Tibial artery (tissue), 4 donors: ENCODE measurements at regions not wholly inside any gene's neighbourhood (a gene's known extent, or its start where the extent isn't known, plus 50 kb on each side); places are given as distances from the start of the nearest gene placed in this dataset.

Source experiments
- DNase-seq, 2 donors: peaks; one replicate each; pipeline ENCODE4 v3.0.0-alpha.2; 2019
- H3K27ac ChIP-seq, 2 donors: fragments of 200-600 bp; sonication (generic) in 1 of 2; 1 replicate in 1 of 2; 2 replicates in 1 of 2; pipeline ENCODE4 v1.5.1; 2018 to 2019; ENCODE audit warnings: mild to moderate bottlenecking in 1 of 2
- H3K27me3 ChIP-seq, 2 donors: fragments of 200-600 bp; sonication (generic) in 1 of 2; one replicate each; pipeline versions ENCODE4 v1.5.1 to v1.6.0; 2016 to 2019
- H3K36me3 ChIP-seq, 3 donors: fragments of 200-600 bp; sonication (generic) in 2 of 3; one replicate each; pipeline ENCODE4 v1.5.1; 2016 to 2019; ENCODE audit warnings: mild to moderate bottlenecking in 2 of 3
- H3K4me1 ChIP-seq, 4 donors: fragments of 200-600 bp; sonication (generic) in 2 of 4; 1 replicate in 3 of 4; 2 replicates in 1 of 4; pipeline ENCODE4 v1.5.1; 2016 to 2019
- H3K4me3 ChIP-seq, 2 donors: fragments of 200-600 bp; sonication (generic) in 1 of 2; 1 replicate in 1 of 2; 2 replicates in 1 of 2; pipeline ENCODE4 v1.5.1; 2018 to 2019; ENCODE audit warnings: mild to moderate bottlenecking in 2 of 2
- H3K9me3 ChIP-seq, 3 donors: fragments of 200-600 bp; sonication (generic) in 1 of 3; one replicate each; pipeline ENCODE4 v1.5.1; 2016 to 2019
- intact Hi-C: fragments of 100-400 bp; cut with DNase I; formaldehyde crosslinking; loops from one replicate; pipeline ENCODE4 v1.15.0; 2023; ENCODE audit warnings: low total_unique reads
- TF ChIP-seq, protein P1 (sequence below), 2 experiments: fragments of 200-600 bp in 1 of 2; fragments of 450-650 bp in 1 of 2; IDR thresholded peaks; one replicate each; pipeline ENCODE4 v1.5.1; 2017 to 2019; ENCODE audit warnings: antibody characterized with exemption in 2 of 2, mild to moderate bottlenecking in 1 of 2, moderate library complexity in 1 of 2

DNA sequence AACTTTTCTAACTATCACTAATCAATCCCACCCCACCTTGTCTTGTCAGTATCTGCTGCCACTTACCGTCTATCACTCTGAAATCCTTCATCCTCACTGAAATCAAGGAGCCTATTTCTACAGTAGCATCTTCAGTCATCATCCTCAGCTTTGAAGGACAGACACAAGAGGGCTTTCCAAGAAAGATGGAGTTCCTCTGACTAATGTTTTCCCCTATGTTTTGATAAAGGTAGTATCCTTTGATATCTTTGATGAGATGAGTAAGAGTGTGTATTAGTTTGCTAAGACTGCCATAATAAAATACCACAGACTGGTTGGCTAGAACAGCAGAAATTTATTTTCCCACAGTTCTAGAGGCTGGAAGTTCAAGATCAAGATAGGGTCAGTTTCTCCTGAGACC is 101.8 kb upstream of the VAV3 start:
- Histone ChIP-seq H3K9me3 (peaks cover 0 to 4% (median 0%) of the 10 kb centered on the region in 3 donors), H3K4me3 (no peak overlapping the region), H3K27me3 (no peaks in the 10 kb centered on the region), H3K27ac (no peak overlapping the region), H3K4me1 (no peaks in the 10 kb centered on the region), H3K36me3 (no peaks in the 10 kb centered on the region)
- TF ChIP-seq, protein P1, sequence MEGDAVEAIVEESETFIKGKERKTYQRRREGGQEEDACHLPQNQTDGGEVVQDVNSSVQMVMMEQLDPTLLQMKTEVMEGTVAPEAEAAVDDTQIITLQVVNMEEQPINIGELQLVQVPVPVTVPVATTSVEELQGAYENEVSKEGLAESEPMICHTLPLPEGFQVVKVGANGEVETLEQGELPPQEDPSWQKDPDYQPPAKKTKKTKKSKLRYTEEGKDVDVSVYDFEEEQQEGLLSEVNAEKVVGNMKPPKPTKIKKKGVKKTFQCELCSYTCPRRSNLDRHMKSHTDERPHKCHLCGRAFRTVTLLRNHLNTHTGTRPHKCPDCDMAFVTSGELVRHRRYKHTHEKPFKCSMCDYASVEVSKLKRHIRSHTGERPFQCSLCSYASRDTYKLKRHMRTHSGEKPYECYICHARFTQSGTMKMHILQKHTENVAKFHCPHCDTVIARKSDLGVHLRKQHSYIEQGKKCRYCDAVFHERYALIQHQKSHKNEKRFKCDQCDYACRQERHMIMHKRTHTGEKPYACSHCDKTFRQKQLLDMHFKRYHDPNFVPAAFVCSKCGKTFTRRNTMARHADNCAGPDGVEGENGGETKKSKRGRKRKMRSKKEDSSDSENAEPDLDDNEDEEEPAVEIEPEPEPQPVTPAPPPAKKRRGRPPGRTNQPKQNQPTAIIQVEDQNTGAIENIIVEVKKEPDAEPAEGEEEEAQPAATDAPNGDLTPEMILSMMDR (IDR thresholded peaks at IDR 0.05) = no peak
- intact Hi-C loops = no loop called here
- no peak for DNase-seq

DNA sequence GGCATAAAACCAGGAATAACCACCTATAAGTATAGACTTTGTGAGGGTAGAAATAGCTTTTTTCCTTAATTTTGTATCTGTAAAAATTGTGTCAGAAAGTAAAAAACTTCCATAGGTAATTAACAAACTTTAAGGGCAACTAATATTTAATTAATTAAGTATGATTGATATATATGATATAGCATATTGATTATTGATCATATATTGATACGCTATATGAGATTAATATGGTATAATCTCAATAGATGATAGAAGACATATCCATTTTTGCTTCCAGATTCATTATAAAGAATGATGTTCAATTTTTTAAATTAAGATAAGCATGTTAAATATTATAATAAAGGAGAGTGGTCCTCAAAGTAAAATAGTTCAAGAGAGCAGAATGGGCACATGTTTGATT is 99.3 kb upstream of the VAV3 start:
- peaks cover 0 to 8% (median 0%) of the 10 kb centered on the region in 3 donors for H3K9me3 ChIP-seq
- no peak overlapping the region for H3K4me3 ChIP-seq
- intact Hi-C loops = no loop called here
- no peaks in the 10 kb centered on the region for H3K36me3 ChIP-seq
- no peak overlapping the region for H3K27ac ChIP-seq
- no peak for DNase-seq
- H3K4me1 ChIP-seq = no peaks in the 10 kb centered on the region
- H3K27me3 ChIP-seq = no peaks in the 10 kb centered on the region
- TF ChIP-seq, protein P1 (IDR thresholded peaks at IDR 0.05) = no peak

DNA sequence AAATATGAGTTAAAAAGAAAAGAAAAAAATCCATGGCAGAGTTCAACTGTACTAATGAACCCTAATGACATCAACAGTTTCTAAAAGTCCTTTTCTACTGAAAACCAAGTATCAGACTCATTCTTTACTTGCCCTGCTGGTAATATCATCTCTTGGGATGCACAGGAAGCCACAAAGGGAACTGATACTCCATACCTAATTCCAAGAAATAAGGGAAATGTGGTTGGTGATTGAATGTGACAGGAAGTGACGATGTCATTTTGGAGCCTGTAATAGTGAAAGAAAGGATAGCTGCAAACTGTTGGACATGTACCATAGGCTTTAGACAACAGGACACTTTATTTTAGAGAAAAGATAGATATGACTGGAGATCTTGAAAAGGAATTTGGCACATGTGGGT is 98.7 kb upstream of the VAV3 start:
- Histone ChIP-seq H3K9me3 (peaks cover 0 to 8% (median 0%) of the 10 kb centered on the region in 3 donors), H3K4me1 (no peaks in the 10 kb centered on the region), H3K27ac (no peak overlapping the region), H3K27me3 (no peaks in the 10 kb centered on the region), H3K36me3 (no peaks in the 10 kb centered on the region), H3K4me3 (no peak overlapping the region)
- no peak for DNase-seq
- intact Hi-C loops = no loop called here
- TF ChIP-seq, protein P1 (IDR thresholded peaks at IDR 0.05) = no peak

DNA sequence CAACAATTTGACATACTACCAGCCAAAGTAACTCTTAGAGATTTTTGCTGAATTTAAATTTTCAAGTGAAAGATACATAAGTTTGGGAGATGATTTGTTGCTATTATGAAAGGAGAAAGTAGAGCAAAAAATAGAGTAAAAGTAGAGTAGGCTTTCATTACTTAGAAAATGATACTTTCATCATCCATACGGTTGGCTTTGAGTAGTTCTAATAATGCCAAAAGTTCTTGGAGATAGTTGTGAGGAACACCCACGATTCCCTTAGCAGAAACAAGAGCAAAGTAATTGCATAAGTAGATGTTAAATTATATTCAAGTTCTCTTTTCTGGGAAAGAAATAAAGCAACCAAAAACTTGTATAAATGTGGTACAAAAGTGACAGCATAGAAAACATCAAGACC is 95.0 kb upstream of the VAV3 start:
- Histone ChIP-seq H3K4me1 (no peaks in the 10 kb centered on the region), H3K36me3 (no peaks in the 10 kb centered on the region), H3K4me3 (no peak overlapping the region), H3K27me3 (no peaks in the 10 kb centered on the region), H3K9me3 (peaks cover 0 to 8% (median 0%) of the 10 kb centered on the region in 3 donors), H3K27ac (no peak overlapping the region)
- intact Hi-C loops = no loop called here
- TF ChIP-seq, protein P1 (IDR thresholded peaks at IDR 0.05) = no peak
- DNase-seq = no peak

DNA sequence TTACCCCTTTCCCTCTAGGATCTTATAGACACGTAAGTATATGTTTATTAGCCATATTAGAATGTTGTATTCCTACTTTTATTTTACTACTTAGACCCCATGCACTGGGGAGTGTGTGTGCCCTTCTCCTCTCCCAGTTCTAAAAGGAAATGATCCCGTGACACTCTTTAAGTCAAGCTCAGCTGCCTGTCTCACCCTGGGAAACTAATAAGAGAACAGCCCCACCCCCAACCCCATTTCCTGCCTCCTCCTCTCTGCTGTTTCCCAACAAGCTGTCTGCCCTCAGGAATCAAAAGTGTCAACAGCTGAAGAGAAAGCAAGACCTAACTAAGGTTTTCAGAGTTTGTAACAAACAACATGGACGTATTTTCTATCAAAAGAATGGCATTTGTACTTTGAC is 92.6 kb upstream of the VAV3 start:
- no peak overlapping the region for H3K27ac ChIP-seq
- TF ChIP-seq, protein P1 (IDR thresholded peaks at IDR 0.05) = no peak
- peak; percentile 75 for DNase-seq
- no peaks in the 10 kb centered on the region for H3K36me3 ChIP-seq
- no peaks in the 10 kb centered on the region for H3K4me1 ChIP-seq
- intact Hi-C loops = no loop called here
- no peak overlapping the region for H3K4me3 ChIP-seq
- peaks cover 0 to 8% (median 0%) of the 10 kb centered on the region in 3 donors for H3K9me3 ChIP-seq
- H3K27me3 ChIP-seq = no peaks in the 10 kb centered on the region

DNA sequence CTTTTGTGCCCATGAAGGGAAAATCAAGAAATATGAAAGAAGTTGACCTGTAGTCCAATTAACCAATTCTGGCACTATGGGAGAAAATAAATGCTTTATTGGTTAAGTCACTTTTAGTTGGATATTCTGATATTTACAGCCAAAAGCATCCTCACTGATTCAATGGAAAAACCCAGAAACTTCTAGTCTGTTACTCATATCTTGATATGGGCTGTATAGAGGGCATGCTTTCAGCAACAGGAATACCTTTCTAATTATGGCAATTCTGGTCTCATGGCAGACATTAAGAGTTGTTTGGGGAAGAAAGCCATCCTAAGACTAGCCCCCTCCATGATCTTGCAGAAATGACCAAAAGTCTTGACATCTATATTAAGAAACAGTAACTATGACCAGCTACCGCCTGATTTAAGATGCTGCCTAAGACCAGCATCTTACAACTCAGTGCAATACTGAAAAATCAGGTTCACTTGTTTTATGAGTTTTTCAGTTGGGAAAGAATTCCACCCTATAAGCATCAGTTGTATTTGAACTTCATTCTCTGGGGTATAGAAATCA is 91.5 kb upstream of the VAV3 start:
- TF ChIP-seq, protein P1 (IDR thresholded peaks at IDR 0.05) = no peak
- H3K4me3 ChIP-seq = no peak overlapping the region
- H3K27ac ChIP-seq = no peak overlapping the region
- peaks cover 0 to 1% (median 0%) of the 10 kb centered on the region in 3 donors for H3K9me3 ChIP-seq
- no peak for DNase-seq
- H3K27me3 ChIP-seq = no peaks in the 10 kb centered on the region
- H3K4me1 ChIP-seq = no peaks in the 10 kb centered on the region
- intact Hi-C loops = no loop called here
- H3K36me3 ChIP-seq = no peaks in the 10 kb centered on the region
